Tibial nerve (tissue), 3 donors: ENCODE measurements at regions not wholly inside any gene's neighbourhood (a gene's known extent, or its start where the extent isn't known, plus 50 kb on each side); places are given as distances from the start of the nearest gene placed in this dataset.

Experiments used
- CTCF ChIP-seq, 5 experiments: fragments of 200-600 bp in 3 of 5; fragments of 450-650 bp in 2 of 5; sonication (generic) in 3 of 5; IDR thresholded peaks; one replicate each; pipeline ENCODE4 v1.5.1; 2016 to 2019; ENCODE audit warnings: antibody characterized with exemption in 5 of 5, mild to moderate bottlenecking in 3 of 5, moderate library complexity in 2 of 5
- POLR2A ChIP-seq, 2 donors: fragments of 450-650 bp; IDR thresholded peaks; one replicate each; pipeline ENCODE4 v1.6.1; 2017; ENCODE audit warnings: antibody characterized with exemption in 2 of 2, mild to moderate bottlenecking in 2 of 2, moderate library complexity in 2 of 2

GRCh38 chr3:28088811-28089526, 152.4 kb upstream of the CMC1 start:
- TF ChIP-seq POLR2A (IDR thresholded peaks at IDR 0.05) (no peak), CTCF (IDR thresholded peaks at IDR 0.05) (no peak)
